Activated CD4-positive, alpha-beta T cell treated with anti-CD3 and anti-CD28 coated beads for 24 hours (primary cell): ENCODE measurements at regions not wholly inside any gene's neighbourhood (a gene's known extent, or its start where the extent isn't known, plus 50 kb on each side); places are given as distances from the start of the nearest gene placed in this dataset.
A peak's percentile ranks its signal among the peaks of the same experiment; 100 is the strongest.
"Not testable (repeated sequence)": the region's sequence is repeated elsewhere in the genome, so short reads cannot be mapped to it uniquely, and the experiment has no call there.

Experiments used
- DNase-seq, 2 donors: peaks; one replicate each; pipeline ENCODE4 v3.0.0-alpha.2; 2020; ENCODE audit warnings: low read depth in 2 of 2

GRCh38 chr15:79756365-79756764 is 140.4 kb downstream of the MTHFS start:
- no peak for DNase-seq

GRCh38 chr15:79765081-79765480 is 131.7 kb downstream of the MTHFS start:
- no peak for DNase-seq

- DNase-seq = no peak
These were observed 127.7 kb downstream of the MTHFS start for GRCh38 chr15:79769069-79769481.

- DNase-seq = no peak
These were observed 126.7 kb downstream of the MTHFS start for GRCh38 chr15:79769933-79770759.

- no peak for DNase-seq
These were observed 123.7 kb downstream of the MTHFS start for GRCh38 chr15:79773128-79773527.

GRCh38 chr15:79775821-79776220 is 121.0 kb downstream of the MTHFS start:
- no peak for DNase-seq

GRCh38 chr15:79777916-79778315 is 118.9 kb downstream of the MTHFS start:
- DNase-seq = no peak

GRCh38 chr15:79778378-79778990 is 118.3 kb downstream of the MTHFS start:
- DNase-seq = no peak

GRCh38 chr15:79779746-79780145 is 117.1 kb downstream of the MTHFS start:
- DNase-seq = peak in 1 of 2 donors; percentile 7

GRCh38 chr15:79782307-79782706 is 114.5 kb downstream of the MTHFS start:
- DNase-seq = not testable (repeated sequence)
